Osteoblast (primary cell): ENCODE measurements at regions not wholly inside any gene's neighbourhood (a gene's known extent, or its start where the extent isn't known, plus 50 kb on each side); places are given as distances from the start of the nearest gene placed in this dataset.

ENCODE experiments used
- DNase-seq: peaks from one replicate; pipeline ENCODE4 v3.0.0; 2011; ENCODE audit warnings: low spot score, mixed read lengths; ENCODE audit not compliant: insufficient read length; ENCODE audit errors: missing footprints
- H2AFZ ChIP-seq: 2 replicates; pipeline ENCODE4 v1.6.0; 2011; ENCODE audit warnings: mild to moderate bottlenecking, low read length
- H3K27ac ChIP-seq: 2 replicates; pipeline ENCODE4 v1.5.1; 2011; ENCODE audit warnings: mild to moderate bottlenecking, low read depth, low read length, moderate library complexity
- H3K27me3 ChIP-seq: 2 replicates; pipeline ENCODE4 v1.6.0; 2012; ENCODE audit warnings: mild to moderate bottlenecking, control low read depth, inconsistent platforms, low read length, moderate library complexity; ENCODE audit not compliant: insufficient read depth
- H3K36me3 ChIP-seq: 2 replicates; pipeline ENCODE4 v1.5.1; 2011; ENCODE audit warnings: mild to moderate bottlenecking, low read length, control low read depth, moderate library complexity; ENCODE audit not compliant: insufficient read depth
- H3K4me1 ChIP-seq: 2 replicates; pipeline ENCODE4 v1.5.1; 2011; ENCODE audit warnings: mild to moderate bottlenecking, low read length, control low read depth, moderate library complexity; ENCODE audit not compliant: insufficient read depth
- H3K4me2 ChIP-seq: 2 replicates; pipeline ENCODE4 v1.6.0; 2011; ENCODE audit warnings: mild to moderate bottlenecking, low read length; ENCODE audit not compliant: insufficient read depth
- H3K4me3 ChIP-seq: fragments of 200-600 bp; sonication (generic); 3 replicates; pipeline ENCODE4 v1.5.1; 2012; ENCODE audit warnings: mild to moderate bottlenecking, low read length, inconsistent platforms; ENCODE audit not compliant: insufficient read depth
- H3K79me2 ChIP-seq: 2 replicates; pipeline ENCODE4 v1.6.0; 2012; ENCODE audit warnings: mild to moderate bottlenecking, low read length, control low read depth, inconsistent platforms; ENCODE audit not compliant: insufficient read depth
- H3K9me3 ChIP-seq: 2 replicates; pipeline ENCODE4 v1.5.1; 2011; ENCODE audit warnings: low read depth, low read length, control low read depth
- H4K20me1 ChIP-seq: 2 replicates; pipeline ENCODE4 v1.6.0; 2012; ENCODE audit warnings: mild to moderate bottlenecking, low read length, control low read depth; ENCODE audit not compliant: insufficient read depth
- TF ChIP-seq, protein P1 (sequence below): IDR thresholded peaks from 2 replicates; pipeline ENCODE4 v1.5.1; 2011; ENCODE audit warnings: mild to moderate bottlenecking, low read depth, low read length, moderate library complexity; ENCODE audit errors: extremely low read depth

DNA sequence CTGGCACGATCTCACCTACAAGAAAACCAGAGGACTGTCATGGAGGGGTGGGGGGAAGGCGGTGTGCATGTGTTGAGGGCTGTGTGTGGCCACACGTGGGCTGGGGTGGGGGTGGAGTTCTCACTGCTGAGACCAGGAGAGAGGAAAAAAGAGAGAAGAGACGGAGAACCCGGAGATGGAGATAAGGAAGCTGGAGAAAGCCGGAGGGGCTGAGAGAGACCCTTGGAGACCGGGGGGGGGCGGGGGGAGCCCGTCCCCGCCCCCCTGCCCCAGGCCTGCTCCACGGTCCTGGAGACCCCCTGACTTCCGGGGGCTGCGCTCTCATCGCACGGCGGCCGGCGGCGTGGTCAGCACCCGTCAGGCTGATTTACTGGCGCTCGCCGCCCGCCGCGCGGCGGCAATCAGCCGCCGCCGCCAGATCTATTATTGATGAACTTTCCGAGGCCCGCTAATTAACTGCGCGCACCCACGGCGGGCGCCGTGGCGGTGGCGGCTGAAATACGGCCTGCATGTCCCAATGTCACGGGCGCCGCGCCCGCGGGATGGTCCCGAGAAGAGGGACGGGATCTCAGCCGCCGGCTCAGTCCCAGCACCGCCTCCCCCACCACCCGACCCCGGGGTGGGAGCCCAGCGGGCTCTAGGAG is 187.4 kb downstream of the MN1 start:
- Histone ChIP-seq H3K27me3 (peaks cover 37% of the 10 kb centered on the region), H3K4me2 (no peak overlapping the region), H3K27ac (no peak overlapping the region), H2AFZ (no peak overlapping the region), H3K4me1 (no peaks in the 10 kb centered on the region), H3K4me3 (no peak overlapping the region), H3K36me3 (no peaks in the 10 kb centered on the region), H3K79me2 (no peaks in the 10 kb centered on the region), H4K20me1 (no peaks in the 10 kb centered on the region), H3K9me3 (no peaks in the 10 kb centered on the region)
- TF ChIP-seq, protein P1, sequence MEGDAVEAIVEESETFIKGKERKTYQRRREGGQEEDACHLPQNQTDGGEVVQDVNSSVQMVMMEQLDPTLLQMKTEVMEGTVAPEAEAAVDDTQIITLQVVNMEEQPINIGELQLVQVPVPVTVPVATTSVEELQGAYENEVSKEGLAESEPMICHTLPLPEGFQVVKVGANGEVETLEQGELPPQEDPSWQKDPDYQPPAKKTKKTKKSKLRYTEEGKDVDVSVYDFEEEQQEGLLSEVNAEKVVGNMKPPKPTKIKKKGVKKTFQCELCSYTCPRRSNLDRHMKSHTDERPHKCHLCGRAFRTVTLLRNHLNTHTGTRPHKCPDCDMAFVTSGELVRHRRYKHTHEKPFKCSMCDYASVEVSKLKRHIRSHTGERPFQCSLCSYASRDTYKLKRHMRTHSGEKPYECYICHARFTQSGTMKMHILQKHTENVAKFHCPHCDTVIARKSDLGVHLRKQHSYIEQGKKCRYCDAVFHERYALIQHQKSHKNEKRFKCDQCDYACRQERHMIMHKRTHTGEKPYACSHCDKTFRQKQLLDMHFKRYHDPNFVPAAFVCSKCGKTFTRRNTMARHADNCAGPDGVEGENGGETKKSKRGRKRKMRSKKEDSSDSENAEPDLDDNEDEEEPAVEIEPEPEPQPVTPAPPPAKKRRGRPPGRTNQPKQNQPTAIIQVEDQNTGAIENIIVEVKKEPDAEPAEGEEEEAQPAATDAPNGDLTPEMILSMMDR = no peak
- no peak for DNase-seq

DNA sequence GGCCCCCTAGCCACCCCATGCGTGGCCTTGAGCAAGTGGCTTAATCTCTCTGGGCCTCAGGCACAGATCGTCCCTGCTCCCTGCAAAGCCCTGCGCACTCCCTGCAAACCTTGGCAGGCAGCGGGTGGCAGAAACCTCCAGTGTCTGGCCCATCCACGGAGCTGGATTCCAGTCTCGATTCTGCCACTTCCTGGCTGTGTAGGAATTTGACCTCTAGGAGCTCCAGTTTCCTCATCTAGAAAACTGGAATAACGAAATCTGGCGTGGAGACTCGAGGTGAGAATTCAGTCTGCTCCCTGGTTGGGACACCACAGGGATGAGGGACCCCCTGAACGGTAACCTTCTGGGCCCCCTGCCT is 186.9 kb downstream of the MN1 start:
- no peak for DNase-seq
- TF ChIP-seq, protein P1 = no peak
- H3K4me2 ChIP-seq = no peak overlapping the region
- no peak overlapping the region for H3K4me3 ChIP-seq
- H4K20me1 ChIP-seq = no peaks in the 10 kb centered on the region
- H3K27me3 ChIP-seq = peaks cover 37% of the 10 kb centered on the region
- H3K9me3 ChIP-seq = no peaks in the 10 kb centered on the region
- H3K36me3 ChIP-seq = no peaks in the 10 kb centered on the region
- H3K4me1 ChIP-seq = no peaks in the 10 kb centered on the region
- H3K27ac ChIP-seq = no peak overlapping the region
- no peaks in the 10 kb centered on the region for H3K79me2 ChIP-seq
- no peak overlapping the region for H2AFZ ChIP-seq

DNA sequence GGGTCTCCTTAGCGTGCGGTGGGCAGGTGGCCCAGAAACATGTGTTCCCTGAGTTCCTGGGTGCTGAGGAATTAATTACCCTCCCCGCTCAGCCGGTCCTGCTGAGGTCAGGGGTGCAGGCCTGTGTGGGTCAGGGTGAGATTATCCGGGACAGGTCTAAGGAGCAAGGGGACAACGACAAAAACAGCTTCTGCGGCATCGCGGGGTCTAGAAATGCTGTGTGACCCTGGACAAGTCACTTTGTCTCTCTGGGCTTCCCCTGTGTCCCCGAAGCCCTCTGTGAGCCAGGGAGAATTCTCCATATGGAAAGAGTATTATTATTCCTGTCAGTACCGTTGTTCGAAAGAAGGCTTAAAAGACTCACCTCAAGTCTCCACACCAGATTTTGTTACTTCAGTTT is 186.1 kb downstream of the MN1 start:
- DNase-seq = no peak
- TF ChIP-seq, protein P1 = no peak
- Histone ChIP-seq H3K27ac (no peak overlapping the region), H3K4me1 (no peaks in the 10 kb centered on the region), H4K20me1 (no peaks in the 10 kb centered on the region), H3K9me3 (no peaks in the 10 kb centered on the region), H3K79me2 (no peaks in the 10 kb centered on the region), H2AFZ (no peak overlapping the region), H3K36me3 (no peaks in the 10 kb centered on the region), H3K27me3 (peaks cover 37% of the 10 kb centered on the region), H3K4me2 (no peak overlapping the region), H3K4me3 (no peak overlapping the region)

DNA sequence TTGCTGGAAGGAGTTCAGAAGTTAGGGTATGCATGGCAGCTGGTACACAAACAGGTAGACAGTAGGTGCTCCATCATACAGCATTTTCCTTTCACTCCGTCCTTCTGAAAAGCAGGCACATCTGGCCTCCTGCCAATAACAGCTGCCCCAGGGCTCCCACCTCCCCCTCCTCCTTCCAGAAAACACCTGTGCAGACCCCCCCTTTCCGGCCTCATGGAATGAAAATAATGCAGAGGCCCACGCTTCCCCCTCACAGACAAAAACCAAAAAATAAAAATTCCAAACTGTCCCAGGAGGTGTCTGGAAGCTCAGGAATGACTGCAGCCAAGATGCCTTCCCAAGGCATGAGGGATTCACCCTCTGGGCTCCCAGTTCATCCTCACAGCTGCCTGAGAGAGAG is 185.5 kb downstream of the MN1 start:
- H3K79me2 ChIP-seq = no peaks in the 10 kb centered on the region
- no peak overlapping the region for H3K27ac ChIP-seq
- no peaks in the 10 kb centered on the region for H3K36me3 ChIP-seq
- H3K27me3 ChIP-seq = peaks cover 37% of the 10 kb centered on the region
- no peaks in the 10 kb centered on the region for H3K4me1 ChIP-seq
- TF ChIP-seq, protein P1 = no peak
- no peak overlapping the region for H2AFZ ChIP-seq
- no peaks in the 10 kb centered on the region for H4K20me1 ChIP-seq
- no peaks in the 10 kb centered on the region for H3K9me3 ChIP-seq
- no peak overlapping the region for H3K4me3 ChIP-seq
- no peak overlapping the region for H3K4me2 ChIP-seq
- no peak for DNase-seq
